CD14-positive monocyte (primary cell): ENCODE measurements at regions not wholly inside any gene's neighbourhood (a gene's known extent, or its start where the extent isn't known, plus 50 kb on each side); places are given as distances from the start of the nearest gene placed in this dataset.

Experiments
- DNase-seq, 3 donors: peaks; one replicate each; pipeline ENCODE4 v3.0.0-alpha.2; 2011 to 2022
- H2AFZ ChIP-seq: 2 replicates; pipeline ENCODE4 v1.6.0; 2012; ENCODE audit warnings: mild to moderate bottlenecking, low read depth, low read length, inconsistent platforms; ENCODE audit not compliant: insufficient read depth, poor library complexity, severe bottlenecking
- H3K27ac ChIP-seq, 2 donors: 1 replicate in 1 of 2; 2 replicates in 1 of 2; pipeline ENCODE4 v1.5.1; 2012 to 2013; ENCODE audit warnings: low read length in 2 of 2, control low read depth in 1 of 2, inconsistent platforms in 1 of 2, low read depth in 1 of 2, mild to moderate bottlenecking in 1 of 2
- H3K27me3 ChIP-seq, 2 donors: one replicate each; pipeline versions ENCODE4 v1.6.0 to v1.6.1; 2011 to 2013; ENCODE audit warnings: low read length in 2 of 2; ENCODE audit not compliant: control insufficient read depth in 2 of 2, insufficient read depth in 2 of 2
- H3K36me3 ChIP-seq, 2 donors: replicated peaks in 1 of 2; 1 replicate in 1 of 2; 2 replicates in 1 of 2; pipeline versions ENCODE4 v1.5.1 to v1.6.1; 2012 to 2013; ENCODE audit warnings: low read length in 2 of 2, control low read depth in 1 of 2, inconsistent platforms in 1 of 2, mild to moderate bottlenecking in 1 of 2; ENCODE audit not compliant: insufficient read depth in 2 of 2, control insufficient read depth in 1 of 2
- H3K4me1 ChIP-seq, 2 donors: 1 replicate in 1 of 2; 2 replicates in 1 of 2; pipeline versions ENCODE4 v1.5.1 to v1.6.1; 2012 to 2013; ENCODE audit warnings: low read length in 2 of 2, control low read depth in 1 of 2, inconsistent platforms in 1 of 2, mild to moderate bottlenecking in 1 of 2, moderate library complexity in 1 of 2; ENCODE audit not compliant: insufficient read depth in 2 of 2, control insufficient read depth in 1 of 2
- H3K4me2 ChIP-seq: replicated peaks from 2 replicates; pipeline ENCODE3; 2012; ENCODE audit warnings: low read length, moderate library complexity, mild to moderate bottlenecking; ENCODE audit not compliant: poor library complexity, severe bottlenecking; ENCODE audit errors: extremely low read depth
- H3K4me3 ChIP-seq, 3 experiments: fragments of 200-600 bp in 1 of 3; sonication (generic) in 1 of 3; replicated peaks in 1 of 3; 1 replicate in 2 of 3; 2 replicates in 1 of 3; pipeline ENCODE4 v1.5.1; 2011 to 2013; ENCODE audit warnings: low read length in 3 of 3, mild to moderate bottlenecking in 3 of 3, control low read depth in 2 of 3, low read depth in 2 of 3, inconsistent platforms in 1 of 3, moderate library complexity in 1 of 3
- H3K79me2 ChIP-seq: 2 replicates; pipeline ENCODE4 v1.6.0; 2012; ENCODE audit warnings: mild to moderate bottlenecking, control low read depth, inconsistent platforms, low read length, moderate library complexity; ENCODE audit not compliant: insufficient read depth
- H3K9ac ChIP-seq: 2 replicates; pipeline ENCODE4 v1.6.0; 2017; ENCODE audit warnings: low read length, mild to moderate bottlenecking; ENCODE audit not compliant: insufficient read depth, poor library complexity, severe bottlenecking
- H3K9me3 ChIP-seq, 2 donors: replicated peaks in 1 of 2; 1 replicate in 1 of 2; 2 replicates in 1 of 2; pipeline versions ENCODE4 v1.5.1 to v1.6.1; 2012 to 2013; ENCODE audit warnings: low read length in 2 of 2, control low read depth in 1 of 2; ENCODE audit not compliant: control insufficient read depth in 1 of 2, insufficient read depth in 1 of 2
- H4K20me1 ChIP-seq: 2 replicates; pipeline ENCODE4 v1.6.0; 2012; ENCODE audit warnings: mild to moderate bottlenecking, low read length, control low read depth, moderate library complexity; ENCODE audit not compliant: insufficient read depth
- H3K27ac Mint-ChIP-seq, 7 donors: one replicate each; pipeline ENCODE4 v1.8.0; 2020; ENCODE audit warnings: mild to moderate bottlenecking in 7 of 7, mixed read lengths in 7 of 7, moderate library complexity in 6 of 7, inconsistent platforms in 2 of 7
- H3K27me3 Mint-ChIP-seq, 3 donors: one replicate each; pipeline ENCODE4 v1.8.0; 2021 to 2022; ENCODE audit warnings: low read depth in 3 of 3, mild to moderate bottlenecking in 3 of 3, mixed read lengths in 3 of 3, moderate library complexity in 3 of 3, inconsistent platforms in 1 of 3
- H3K36me3 Mint-ChIP-seq, 2 donors: one replicate each; pipeline ENCODE4 v1.8.0; 2020; ENCODE audit warnings: mixed read lengths in 2 of 2, inconsistent platforms in 1 of 2, mild to moderate bottlenecking in 1 of 2
- H3K4me1 Mint-ChIP-seq: one replicate; pipeline ENCODE4 v1.8.0; 2020; ENCODE audit warnings: mild to moderate bottlenecking, mixed read lengths
- H3K4me3 Mint-ChIP-seq, 2 donors: one replicate each; pipeline ENCODE4 v1.8.0; 2020; ENCODE audit warnings: mild to moderate bottlenecking in 2 of 2, mixed read lengths in 2 of 2, moderate library complexity in 1 of 2
- H3K9me3 Mint-ChIP-seq, 7 donors: one replicate each; pipeline ENCODE4 v1.8.0; 2020 to 2022; ENCODE audit warnings: mixed read lengths in 7 of 7, mild to moderate bottlenecking in 6 of 7, moderate library complexity in 6 of 7, inconsistent platforms in 2 of 7
- WGBS: methylation state at CpG from one replicate; pipeline ENCODE4 v1.1.5; 2013; ENCODE audit warnings: missing lambda C conversion rate; ENCODE audit not compliant: insufficient coverage; 5-methylcytosine and 5-hydroxymethylcytosine counted together
- intact Hi-C, 2 donors: fragments of 100-400 bp; cut with micrococcal nuclease; formaldehyde crosslinking; loops; one replicate each; pipeline versions ENCODE4 v1.15.0 to v1.15.1; 2023
- TF ChIP-seq, protein P1 (sequence below): fragments of 200-600 bp; IDR thresholded peaks from one replicate; pipeline ENCODE4 v1.8.0; 2022; ENCODE audit warnings: antibody characterized with exemption, mild to moderate bottlenecking

DNA sequence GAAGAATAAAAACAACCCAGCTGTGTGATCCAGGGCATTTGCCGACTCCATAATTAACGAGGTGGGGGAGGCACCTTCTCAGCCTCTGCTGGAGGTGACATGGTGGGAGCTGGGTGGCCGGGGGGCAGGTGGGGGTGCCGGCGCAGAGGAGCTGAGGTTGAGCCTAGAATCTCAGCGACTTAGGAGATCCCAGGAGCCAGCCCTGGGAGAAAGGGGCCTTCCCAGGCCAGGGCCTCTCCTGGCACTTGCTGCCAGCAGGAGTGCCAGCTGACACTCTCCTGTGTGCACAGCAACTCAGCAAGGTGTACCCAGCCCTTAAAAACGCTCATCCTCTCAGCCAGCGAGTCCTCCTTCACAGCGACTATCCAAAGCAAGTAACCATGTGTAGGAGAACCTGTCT lies 62.8 kb upstream of the FCN1 start:
- WGBS: 95% methylated on average over 9 of the region's 9 CpGs
- intact Hi-C loops: loop anchor here in 1 of 2 donors (5.0 kb wide), 1 partner anchor 283 kb away; no protein-coding TSS in a partner anchor
- no peaks in the 10 kb centered on the region for H3K36me3 ChIP-seq
- Mint-ChIP-seq H3K27me3 (peaks cover 3 to 28% (median 20%) of the 10 kb centered on the region in 3 donors), H3K27ac (no peak overlapping the region), H3K36me3 (peaks cover 2 to 5% of the 10 kb centered on the region in 2 donors), H3K4me3 (no peak overlapping the region), H3K4me1 (peaks cover 55% of the 10 kb centered on the region), H3K9me3 (peaks cover 6 to 26% (median 13%) of the 10 kb centered on the region in 7 donors)
- DNase-seq: no peak
- H3K4me1 ChIP-seq: peaks cover 32 to 41% of the 10 kb centered on the region in 2 donors
- H3K9me3 ChIP-seq: peaks cover 9 to 22% of the 10 kb centered on the region in 2 donors
- H3K27ac ChIP-seq: no peak overlapping the region
- peaks cover 0 to 2% of the 10 kb centered on the region in 2 donors for H3K27me3 ChIP-seq
- no peak overlapping the region for H2AFZ ChIP-seq
- no peaks in the 10 kb centered on the region for H3K79me2 ChIP-seq
- no peaks in the 10 kb centered on the region for H4K20me1 ChIP-seq
- H3K9ac ChIP-seq: peak overlapping the region; percentile 13
- H3K4me3 ChIP-seq: no peak overlapping the region
- TF ChIP-seq, protein P1, sequence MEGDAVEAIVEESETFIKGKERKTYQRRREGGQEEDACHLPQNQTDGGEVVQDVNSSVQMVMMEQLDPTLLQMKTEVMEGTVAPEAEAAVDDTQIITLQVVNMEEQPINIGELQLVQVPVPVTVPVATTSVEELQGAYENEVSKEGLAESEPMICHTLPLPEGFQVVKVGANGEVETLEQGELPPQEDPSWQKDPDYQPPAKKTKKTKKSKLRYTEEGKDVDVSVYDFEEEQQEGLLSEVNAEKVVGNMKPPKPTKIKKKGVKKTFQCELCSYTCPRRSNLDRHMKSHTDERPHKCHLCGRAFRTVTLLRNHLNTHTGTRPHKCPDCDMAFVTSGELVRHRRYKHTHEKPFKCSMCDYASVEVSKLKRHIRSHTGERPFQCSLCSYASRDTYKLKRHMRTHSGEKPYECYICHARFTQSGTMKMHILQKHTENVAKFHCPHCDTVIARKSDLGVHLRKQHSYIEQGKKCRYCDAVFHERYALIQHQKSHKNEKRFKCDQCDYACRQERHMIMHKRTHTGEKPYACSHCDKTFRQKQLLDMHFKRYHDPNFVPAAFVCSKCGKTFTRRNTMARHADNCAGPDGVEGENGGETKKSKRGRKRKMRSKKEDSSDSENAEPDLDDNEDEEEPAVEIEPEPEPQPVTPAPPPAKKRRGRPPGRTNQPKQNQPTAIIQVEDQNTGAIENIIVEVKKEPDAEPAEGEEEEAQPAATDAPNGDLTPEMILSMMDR: no peak
- H3K4me2 ChIP-seq: no peak overlapping the region

DNA sequence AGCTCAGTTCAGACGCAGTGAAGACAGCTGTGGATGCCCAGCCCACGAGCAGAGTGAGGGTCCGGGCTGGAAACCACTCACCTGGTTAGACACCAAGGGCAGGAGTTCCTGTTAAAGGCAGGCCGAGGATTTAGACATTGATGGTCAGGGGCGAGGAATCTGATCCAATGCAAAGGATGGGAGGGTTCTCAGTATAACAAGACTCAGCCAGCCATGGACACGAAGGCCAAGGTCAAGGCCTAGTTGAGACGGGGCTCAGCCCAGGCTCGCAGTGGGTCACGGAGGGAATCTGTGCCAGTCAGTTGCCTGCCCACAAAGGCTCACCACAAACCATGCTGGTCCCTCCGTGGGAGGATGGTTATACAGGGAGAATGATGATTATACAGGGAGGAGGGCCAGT lies 63.3 kb upstream of the FCN1 start:
- intact Hi-C loops: loop anchor here in 1 of 2 donors (5.0 kb wide), 1 partner anchor 284 kb away; no protein-coding TSS in a partner anchor
- no peak overlapping the region for H3K4me3 Mint-ChIP-seq

More for the DNA sequence above, 63.3 kb upstream of the FCN1 start:
- peaks cover 51% of the 10 kb centered on the region for H3K4me1 Mint-ChIP-seq
- peaks cover 0 to 2% of the 10 kb centered on the region in 2 donors for H3K27me3 ChIP-seq
- peaks cover 6 to 30% (median 17%) of the 10 kb centered on the region in 7 donors for H3K9me3 Mint-ChIP-seq
- no peak overlapping the region for H2AFZ ChIP-seq
- H3K4me2 ChIP-seq: no peak overlapping the region
- H3K36me3 Mint-ChIP-seq: peaks cover 2 to 5% of the 10 kb centered on the region in 2 donors
- no peaks in the 10 kb centered on the region for H3K36me3 ChIP-seq
- peaks cover 9 to 27% of the 10 kb centered on the region in 2 donors for H3K9me3 ChIP-seq
- no peak overlapping the region for H3K9ac ChIP-seq
- H3K79me2 ChIP-seq: no peaks in the 10 kb centered on the region
- no peaks in the 10 kb centered on the region for H4K20me1 ChIP-seq
- TF ChIP-seq, protein P1: no peak
- 85% methylated on average over 9 of the region's 10 CpGs for WGBS
- H3K27ac Mint-ChIP-seq: peak overlapping the region in 1 of 7 donors; percentile 13
- H3K27me3 Mint-ChIP-seq: peaks cover 3 to 26% (median 20%) of the 10 kb centered on the region in 3 donors
- peaks cover 28 to 36% of the 10 kb centered on the region in 2 donors for H3K4me1 ChIP-seq
- H3K4me3 ChIP-seq: no peak overlapping the region
- DNase-seq: no peak
- H3K27ac ChIP-seq: no peak overlapping the region
